CD8-positive, alpha-beta memory T cell (primary cell): ENCODE measurements at regions not wholly inside any gene's neighbourhood (a gene's known extent, or its start where the extent isn't known, plus 50 kb on each side); places are given as distances from the start of the nearest gene placed in this dataset.

Experiments
- CTCF ChIA-PET: fragments of 350-600 bp; sonication (Branson Sonifier 250); formaldehyde crosslinking; loops from one replicate; lab custom pipeline; 2021; ENCODE audit warnings: antibody characterized with exemption; lab: Charles Lee
- POLR2A ChIA-PET: fragments of 350-600 bp; sonication (Branson Sonifier 250); formaldehyde crosslinking; loops from one replicate; lab custom pipeline; 2021; ENCODE audit warnings: antibody characterized with exemption; lab: Charles Lee
- DNase-seq, 5 donors: peaks; one replicate each; pipeline versions ENCODE4 v3.0.0 to v3.0.0-alpha.2; 2020 to 2022; ENCODE audit warnings: mixed read lengths in 1 of 5
- H3K27ac ChIP-seq: one replicate; pipeline ENCODE4 v1.7.0; 2013; ENCODE audit warnings: low read depth, mild to moderate bottlenecking, low read length, moderate library complexity
- H3K27me3 ChIP-seq: 2 replicates; pipeline ENCODE4 v1.7.0; 2013; ENCODE audit warnings: low read length, mild to moderate bottlenecking; ENCODE audit not compliant: insufficient read depth, poor library complexity, severe bottlenecking
- H3K36me3 ChIP-seq: 2 replicates; pipeline ENCODE4 v1.7.0; 2013; ENCODE audit warnings: mild to moderate bottlenecking, low read length, moderate library complexity; ENCODE audit not compliant: insufficient read depth
- H3K4me1 ChIP-seq: 2 replicates; pipeline ENCODE4 v1.7.0; 2013; ENCODE audit warnings: mild to moderate bottlenecking, low read length, moderate library complexity; ENCODE audit not compliant: insufficient read depth
- H3K4me3 ChIP-seq: 2 replicates; pipeline ENCODE4 v1.7.0; 2013; ENCODE audit warnings: mild to moderate bottlenecking, low read length
- H3K9me3 ChIP-seq: 2 replicates; pipeline ENCODE4 v1.7.0; 2013; ENCODE audit warnings: mild to moderate bottlenecking, low read length
- H3K27ac Mint-ChIP-seq, 8 donors: one replicate each; pipeline ENCODE4 v1.8.0; 2020 to 2021; ENCODE audit warnings: mixed read lengths in 8 of 8, mild to moderate bottlenecking in 6 of 8, inconsistent platforms in 3 of 8, moderate library complexity in 3 of 8
- H3K27me3 Mint-ChIP-seq, 2 donors: one replicate each; pipeline ENCODE4 v1.8.0; 2020 to 2021; ENCODE audit warnings: mixed read lengths in 2 of 2, mild to moderate bottlenecking in 1 of 2, moderate library complexity in 1 of 2
- H3K36me3 Mint-ChIP-seq, 3 donors: one replicate each; pipeline ENCODE4 v1.8.0; 2020 to 2021; ENCODE audit warnings: mixed read lengths in 3 of 3, inconsistent platforms in 1 of 3, mild to moderate bottlenecking in 1 of 3
- H3K4me1 Mint-ChIP-seq, 3 donors: one replicate each; pipeline ENCODE4 v1.8.0; 2020 to 2021; ENCODE audit warnings: mixed read lengths in 3 of 3, inconsistent platforms in 1 of 3, mild to moderate bottlenecking in 1 of 3
- H3K4me3 Mint-ChIP-seq, 7 donors: one replicate each; pipeline ENCODE4 v1.8.0; 2020 to 2021; ENCODE audit warnings: mixed read lengths in 7 of 7, mild to moderate bottlenecking in 6 of 7, moderate library complexity in 4 of 7, inconsistent platforms in 2 of 7
- H3K9me3 Mint-ChIP-seq, 5 donors: one replicate each; pipeline ENCODE4 v1.8.0; 2020 to 2022; ENCODE audit warnings: mixed read lengths in 5 of 5, mild to moderate bottlenecking in 3 of 5, moderate library complexity in 2 of 5, inconsistent platforms in 1 of 5

- Histone ChIP-seq H3K27me3 (no peaks in the 10 kb centered on the region), H3K4me1 (no peaks in the 10 kb centered on the region), H3K27ac (no peak overlapping the region), H3K9me3 (no peaks in the 10 kb centered on the region), H3K36me3 (no peaks in the 10 kb centered on the region), H3K4me3 (no peak overlapping the region)
- H3K4me1 Mint-ChIP-seq, result no peaks in the 10 kb centered on the region
- POLR2A ChIA-PET, result no interaction called here
- no peak for DNase-seq
- no peak overlapping the region for H3K4me3 Mint-ChIP-seq
- H3K27ac Mint-ChIP-seq, result no peak overlapping the region
- peaks cover 0 to 2% (median 0%) of the 10 kb centered on the region in 3 donors for H3K36me3 Mint-ChIP-seq
- peaks cover 0 to 2% (median under 1%) of the 10 kb centered on the region in 5 donors for H3K9me3 Mint-ChIP-seq
- CTCF ChIA-PET, result no interaction called here
- peaks cover 0 to 3% of the 10 kb centered on the region in 2 donors for H3K27me3 Mint-ChIP-seq
Measured at GRCh38 chrX:148371291-148371690, 129.1 kb upstream of the AFF2 start.

- no peak overlapping the region for H3K27ac ChIP-seq
- no peaks in the 10 kb centered on the region for H3K9me3 ChIP-seq
- Mint-ChIP-seq H3K27ac (no peak overlapping the region), H3K4me1 (no peaks in the 10 kb centered on the region), H3K27me3 (peaks cover 0 to 3% of the 10 kb centered on the region in 2 donors), H3K36me3 (peaks cover 0 to 5% (median 0%) of the 10 kb centered on the region in 3 donors), H3K4me3 (no peak overlapping the region), H3K9me3 (peaks cover 0 to 4% (median 2%) of the 10 kb centered on the region in 5 donors)
- H3K36me3 ChIP-seq, result no peaks in the 10 kb centered on the region
- no peaks in the 10 kb centered on the region for H3K4me1 ChIP-seq
- no peak overlapping the region for H3K4me3 ChIP-seq
- ChIA-PET POLR2A (interaction anchor here (0.6 kb wide), 1 partner anchor 11 kb away, joined by 3 read pairs; no protein-coding TSS in a partner anchor), CTCF (no interaction called here)
- H3K27me3 ChIP-seq, result no peaks in the 10 kb centered on the region
- DNase-seq, result no peak
Measured at GRCh38 chrX:148372925-148373324, 127.5 kb upstream of the AFF2 start.

DNA sequence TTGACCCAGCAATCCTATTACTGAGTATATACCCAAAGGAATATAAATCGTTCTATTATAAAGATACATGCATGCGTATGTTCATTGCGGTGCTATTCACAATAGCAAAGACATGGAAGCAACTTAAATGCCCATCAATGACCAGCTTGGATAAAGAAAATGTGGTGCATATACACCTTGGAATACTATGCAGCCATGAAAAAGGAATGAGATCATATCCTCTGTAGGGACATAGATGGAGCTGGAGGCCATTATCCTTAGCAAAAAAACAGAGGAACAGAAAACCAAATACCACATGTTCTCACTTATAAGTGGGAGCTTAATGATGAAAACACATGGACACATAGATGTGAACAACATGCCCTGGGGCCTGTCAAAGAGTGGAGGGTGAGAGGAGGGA lies 124.1 kb upstream of the AFF2 start:
- H3K27me3 ChIP-seq, result no peaks in the 10 kb centered on the region
- H3K9me3 Mint-ChIP-seq, result peaks cover 0 to 4% (median 2%) of the 10 kb centered on the region in 5 donors
- H3K27me3 Mint-ChIP-seq, result peaks cover 0 to 3% of the 10 kb centered on the region in 2 donors
- H3K4me1 Mint-ChIP-seq, result peaks cover 19 to 23% (median 19%) of the 10 kb centered on the region in 3 donors
- POLR2A ChIA-PET, result no interaction called here
- H3K36me3 Mint-ChIP-seq, result peaks cover 0 to 5% (median 0%) of the 10 kb centered on the region in 3 donors
- H3K27ac ChIP-seq, result no peak overlapping the region
- no peak for DNase-seq
- CTCF ChIA-PET, result no interaction called here
- H3K4me1 ChIP-seq, result peaks cover 15% of the 10 kb centered on the region
- H3K36me3 ChIP-seq, result no peaks in the 10 kb centered on the region
- H3K27ac Mint-ChIP-seq, result no peak overlapping the region
- no peak overlapping the region for H3K4me3 ChIP-seq
- H3K4me3 Mint-ChIP-seq, result no peak overlapping the region
- no peaks in the 10 kb centered on the region for H3K9me3 ChIP-seq

DNA sequence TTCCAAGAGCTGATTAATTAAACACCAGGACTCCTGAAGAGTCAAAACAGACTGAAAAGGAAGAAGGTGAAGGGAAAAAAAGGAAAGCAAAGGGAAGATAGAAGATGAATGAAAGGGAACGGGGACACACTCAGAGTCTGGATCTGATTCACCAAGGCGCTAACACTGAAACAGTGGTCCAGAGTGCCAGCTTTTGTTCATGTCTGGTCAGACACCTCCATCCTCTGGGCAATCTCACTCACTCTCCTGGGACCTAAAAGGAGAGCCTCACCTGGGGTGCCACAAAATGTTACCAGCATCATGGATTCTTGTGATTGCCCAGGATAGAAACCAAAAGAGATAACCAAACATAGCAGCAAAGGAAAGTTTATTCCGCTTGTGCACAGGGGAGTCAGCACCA lies 120.3 kb upstream of the AFF2 start:
- Histone ChIP-seq H3K4me3 (no peak overlapping the region), H3K4me1 (peaks cover 30% of the 10 kb centered on the region), H3K27me3 (no peaks in the 10 kb centered on the region), H3K27ac (no peak overlapping the region), H3K9me3 (no peaks in the 10 kb centered on the region), H3K36me3 (no peaks in the 10 kb centered on the region)
- Mint-ChIP-seq H3K4me3 (peak overlapping the region; percentile 84 to 94 (median 89)), H3K27ac (peak overlapping the region; percentile 93 to 99 (median 96)), H3K4me1 (peaks cover 32 to 36% (median 34%) of the 10 kb centered on the region in 3 donors), H3K9me3 (peaks cover 0 to 4% (median 2%) of the 10 kb centered on the region in 5 donors), H3K27me3 (no peaks in the 10 kb centered on the region), H3K36me3 (peaks cover 0 to 5% (median 0%) of the 10 kb centered on the region in 3 donors)
- ChIA-PET CTCF (no interaction called here), POLR2A (no interaction called here)
- DNase-seq, result no peak

- H3K9me3 Mint-ChIP-seq, result peaks cover 0 to 4% (median 2%) of the 10 kb centered on the region in 5 donors
- peak overlapping the region; percentile 29 for H3K27ac ChIP-seq
- peak overlapping the region; percentile 93 to 99 (median 96) for H3K27ac Mint-ChIP-seq
- peaks cover 30% of the 10 kb centered on the region for H3K4me1 ChIP-seq
- no peaks in the 10 kb centered on the region for H3K9me3 ChIP-seq
- peak overlapping the region; percentile 84 to 94 (median 89) for H3K4me3 Mint-ChIP-seq
- no peaks in the 10 kb centered on the region for H3K27me3 Mint-ChIP-seq
- H3K4me1 Mint-ChIP-seq, result peaks cover 32 to 36% (median 34%) of the 10 kb centered on the region in 3 donors
- ChIA-PET CTCF (no interaction called here), POLR2A (no interaction called here)
- DNase-seq, result peak in 4 of 5 donors; percentile 11 to 58 (median 46)
- no peaks in the 10 kb centered on the region for H3K27me3 ChIP-seq
- H3K36me3 Mint-ChIP-seq, result peaks cover 0 to 5% (median 1%) of the 10 kb centered on the region in 3 donors
- H3K36me3 ChIP-seq, result no peaks in the 10 kb centered on the region
- peak overlapping the region; percentile 44 for H3K4me3 ChIP-seq
Measured at GRCh38 chrX:148380650-148381561, 119.5 kb upstream of the AFF2 start.

GRCh38 chrX:148381603-148382002 lies 118.8 kb upstream of the AFF2 start:
- Mint-ChIP-seq H3K27me3 (no peaks in the 10 kb centered on the region), H3K27ac (peak overlapping the region; percentile 93 to 99 (median 96)), H3K4me3 (peak overlapping the region; percentile 84 to 94 (median 89)), H3K36me3 (peaks cover 0 to 1% (median 0%) of the 10 kb centered on the region in 3 donors), H3K4me1 (peaks cover 32 to 36% (median 34%) of the 10 kb centered on the region in 3 donors), H3K9me3 (peaks cover 0 to under 1% (median 0%) of the 10 kb centered on the region in 5 donors)
- H3K4me3 ChIP-seq, result peak overlapping the region; percentile 44
- H3K4me1 ChIP-seq, result peaks cover 30% of the 10 kb centered on the region
- no peaks in the 10 kb centered on the region for H3K36me3 ChIP-seq
- CTCF ChIA-PET, result no interaction called here
- no peaks in the 10 kb centered on the region for H3K27me3 ChIP-seq
- H3K27ac ChIP-seq, result peak overlapping the region; percentile 29
- H3K9me3 ChIP-seq, result no peaks in the 10 kb centered on the region
- POLR2A ChIA-PET, result no interaction called here
- no peak for DNase-seq

DNA sequence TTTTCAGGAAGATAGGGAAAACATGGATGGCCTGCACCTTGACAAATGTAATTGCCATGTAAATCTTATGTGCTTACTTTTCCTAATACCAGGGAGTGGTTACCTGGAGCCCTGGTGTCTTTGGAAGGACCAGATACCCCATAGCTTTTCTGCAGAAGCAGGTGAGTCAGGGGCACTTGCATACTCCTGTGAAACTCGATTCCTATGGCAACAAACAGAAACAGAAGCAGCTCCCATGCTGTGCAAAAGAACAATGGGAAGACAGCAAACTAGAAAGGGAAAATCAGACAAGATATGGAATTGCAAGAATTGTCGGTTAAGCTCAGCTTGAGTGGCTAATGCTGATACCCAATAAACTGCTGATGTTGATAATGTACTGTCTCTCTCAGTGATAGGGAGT lies 117.4 kb upstream of the AFF2 start:
- no peaks in the 10 kb centered on the region for H3K36me3 ChIP-seq
- no peaks in the 10 kb centered on the region for H3K9me3 ChIP-seq
- H3K9me3 Mint-ChIP-seq, result no peaks in the 10 kb centered on the region
- H3K36me3 Mint-ChIP-seq, result peaks cover 0 to 1% (median 0%) of the 10 kb centered on the region in 3 donors
- ChIA-PET CTCF (no interaction called here), POLR2A (no interaction called here)
- H3K27me3 ChIP-seq, result no peaks in the 10 kb centered on the region
- H3K4me1 ChIP-seq, result peaks cover 30% of the 10 kb centered on the region
- no peak overlapping the region for H3K27ac ChIP-seq
- DNase-seq, result no peak
- H3K4me3 ChIP-seq, result no peak overlapping the region
- H3K27ac Mint-ChIP-seq, result peak overlapping the region in 4 of 8 donors; percentile 17 to 97 (median 44)
- peaks cover 32 to 36% (median 34%) of the 10 kb centered on the region in 3 donors for H3K4me1 Mint-ChIP-seq
- H3K4me3 Mint-ChIP-seq, result no peak overlapping the region
- H3K27me3 Mint-ChIP-seq, result peaks cover 0 to 8% of the 10 kb centered on the region in 2 donors

DNA sequence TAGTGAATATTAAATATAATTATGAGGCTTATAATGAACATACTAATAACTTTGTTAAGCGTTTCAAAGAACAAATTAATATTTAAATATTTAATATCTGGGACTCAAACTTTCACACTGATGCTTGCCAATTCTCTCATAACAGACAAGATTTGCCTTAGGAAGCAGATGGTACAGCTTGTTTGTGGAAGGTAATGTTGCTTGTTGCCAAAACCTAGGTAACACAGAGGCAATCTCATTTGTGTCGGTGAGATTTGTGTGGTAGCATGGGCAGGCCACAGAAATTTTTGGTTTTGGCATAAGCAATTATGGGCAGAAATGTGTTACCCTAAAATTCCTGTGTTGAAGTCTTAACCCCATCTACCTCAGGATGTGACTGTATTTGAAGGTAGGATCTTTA lies 114.9 kb upstream of the AFF2 start:
- no peaks in the 10 kb centered on the region for H3K9me3 ChIP-seq
- H3K4me1 ChIP-seq, result peaks cover 20% of the 10 kb centered on the region
- no peak overlapping the region for H3K4me3 ChIP-seq
- Mint-ChIP-seq H3K9me3 (no peaks in the 10 kb centered on the region), H3K27me3 (peaks cover 0 to 9% of the 10 kb centered on the region in 2 donors), H3K4me3 (no peak overlapping the region), H3K4me1 (peaks cover 22 to 23% (median 22%) of the 10 kb centered on the region in 3 donors), H3K36me3 (peaks cover 0 to 3% (median 0%) of the 10 kb centered on the region in 3 donors), H3K27ac (no peak overlapping the region)
- no peaks in the 10 kb centered on the region for H3K36me3 ChIP-seq
- no peak overlapping the region for H3K27ac ChIP-seq
- ChIA-PET CTCF (no interaction called here), POLR2A (no interaction called here)
- H3K27me3 ChIP-seq, result no peaks in the 10 kb centered on the region
- DNase-seq, result no peak
